HG03432 (cell line): ENCODE measurements at regions not wholly inside any gene's neighbourhood (a gene's known extent, or its start where the extent isn't known, plus 50 kb on each side); places are given as distances from the start of the nearest gene placed in this dataset.
"Not testable (repeated sequence)": the region's sequence is repeated elsewhere in the genome, so short reads cannot be mapped to it uniquely, and the experiment has no call there.

Source experiments
- ATAC-seq: cut with Tn5 transposase; IDR thresholded peaks from one replicate; pipeline ENCODE4 v1.9.1; 2021; ENCODE audit warnings: mild to moderate bottlenecking, moderate library complexity; ENCODE audit not compliant: unreplicated experiment

GRCh38 chrX:26908218-26908617 is 554.9 kb downstream of the PPP4R3C start:
- no peak for ATAC-seq

GRCh38 chrX:26889574-26889973 is 573.6 kb downstream of the PPP4R3C start:
- no peak for ATAC-seq

- ATAC-seq = no peak
These were observed 589.4 kb downstream of the PPP4R3C start for GRCh38 chrX:26873736-26874135.

GRCh38 chrX:26871967-26872366 is 591.2 kb downstream of the PPP4R3C start:
- ATAC-seq = no peak

GRCh38 chrX:26851981-26852380 is 611.2 kb downstream of the PPP4R3C start:
- ATAC-seq = no peak

- no peak for ATAC-seq
These were observed 614.6 kb downstream of the PPP4R3C start for GRCh38 chrX:26848511-26848910.

GRCh38 chrX:26845056-26845455 is 618.1 kb downstream of the PPP4R3C start:
- ATAC-seq = no peak

GRCh38 chrX:26822448-26822847 is 606.5 kb downstream of the MAGEB5 start:
- ATAC-seq = no peak

GRCh38 chrX:26789751-26790150 is 573.8 kb downstream of the MAGEB5 start:
- ATAC-seq = no peak

GRCh38 chrX:26788402-26788998 is 572.5 kb downstream of the MAGEB5 start:
- ATAC-seq = no peak

- peak; percentile 74 for ATAC-seq
These were observed 567.7 kb downstream of the MAGEB5 start for GRCh38 chrX:26783512-26784225.

- ATAC-seq = no peak
These were observed 562.4 kb downstream of the MAGEB5 start for GRCh38 chrX:26778320-26778888.

GRCh38 chrX:26762253-26762652 is 546.3 kb downstream of the MAGEB5 start:
- ATAC-seq = no peak

- not testable (repeated sequence) for ATAC-seq
These were observed 539.8 kb downstream of the MAGEB5 start for GRCh38 chrX:26755760-26756159.

- no peak for ATAC-seq
These were observed 531.9 kb downstream of the MAGEB5 start for GRCh38 chrX:26747877-26748276.

GRCh38 chrX:26722666-26723428 is 506.9 kb downstream of the MAGEB5 start:
- ATAC-seq = no peak

- no peak for ATAC-seq
These were observed 456.6 kb downstream of the MAGEB5 start for GRCh38 chrX:26672571-26672970.

GRCh38 chrX:26670521-26670920 is 454.6 kb downstream of the MAGEB5 start:
- ATAC-seq = no peak

GRCh38 chrX:26664919-26665318 is 448.9 kb downstream of the MAGEB5 start:
- ATAC-seq = no peak

- no peak for ATAC-seq
These were observed 437.1 kb downstream of the MAGEB5 start for GRCh38 chrX:26653050-26653449.

GRCh38 chrX:26651755-26652154 is 435.8 kb downstream of the MAGEB5 start:
- ATAC-seq = no peak

- ATAC-seq = no peak
These were observed 433.6 kb downstream of the MAGEB5 start for GRCh38 chrX:26649534-26649933.
